ENCODE measurements at regions not wholly inside any gene's neighbourhood (a gene's known extent, or its start where the extent isn't known, plus 50 kb on each side); places are given as distances from the start of the nearest gene placed in this dataset.

GRCh38 chr7:68256295-68256694 lies 1259.7 kb downstream of the TYW1 start:
- TF ChIP-seq ZNF561 (tag by site-specific recombination; IDR thresholded peaks at IDR 0.05; ENCODE audit: borderline replicate concordance) (no peak), CTCF (tag by site-specific recombination; IDR thresholded peaks at IDR 0.05) (no peak)

Data from HEK293 (cell line).